H9 (cell line): ENCODE measurements at regions not wholly inside any gene's neighbourhood (a gene's known extent, or its start where the extent isn't known, plus 50 kb on each side); places are given as distances from the start of the nearest gene placed in this dataset.

ENCODE experiments used
- DNase-seq: peaks from one replicate; pipeline ENCODE4 v3.0.0-alpha.2; 2017
- H2AFZ ChIP-seq: one replicate; pipeline ENCODE4 v1.6.1; 2013; ENCODE audit warnings: mild to moderate bottlenecking, low read length, control low read depth, moderate library complexity
- H2AK5ac ChIP-seq: 2 replicates; pipeline ENCODE4 v1.6.1; 2013; ENCODE audit warnings: low read length, control low read depth, mixed read lengths; ENCODE audit not compliant: insufficient read length
- H2BK120ac ChIP-seq: one replicate; pipeline ENCODE4 v1.6.1; 2013; ENCODE audit warnings: low read depth, mild to moderate bottlenecking, low read length, control low read depth, inconsistent platforms; ENCODE audit not compliant: poor library complexity, severe bottlenecking
- H2BK12ac ChIP-seq: 2 replicates; pipeline ENCODE4 v1.6.1; 2013; ENCODE audit warnings: low read length, control low read depth, mixed read lengths, low read depth; ENCODE audit not compliant: insufficient read length
- H2BK15ac ChIP-seq: 2 replicates; pipeline ENCODE4 v1.6.1; 2013; ENCODE audit warnings: low read depth, low read length, control low read depth
- H2BK20ac ChIP-seq: one replicate; pipeline ENCODE4 v1.6.1; 2013; ENCODE audit warnings: low read depth, mild to moderate bottlenecking, low read length, control low read depth, inconsistent platforms; ENCODE audit not compliant: poor library complexity, severe bottlenecking
- H2BK5ac ChIP-seq: 2 replicates; pipeline ENCODE4 v1.6.1; 2013; ENCODE audit warnings: low read length, control low read depth, mixed read lengths; ENCODE audit not compliant: insufficient read length
- H3K14ac ChIP-seq: 2 replicates; pipeline ENCODE4 v1.6.1; 2013; ENCODE audit warnings: low read length, control low read depth; ENCODE audit not compliant: insufficient read depth
- H3K18ac ChIP-seq: 2 replicates; pipeline ENCODE4 v1.6.1; 2013; ENCODE audit warnings: low read depth, mild to moderate bottlenecking, mixed read lengths, low read length, control low read depth; ENCODE audit not compliant: insufficient read length
- H3K23ac ChIP-seq: 2 replicates; pipeline ENCODE4 v1.6.1; 2013; ENCODE audit warnings: low read length, control low read depth, mixed read lengths, low read depth; ENCODE audit not compliant: insufficient read length
- H3K23me2 ChIP-seq: 2 replicates; pipeline ENCODE4 v1.6.1; 2013; ENCODE audit warnings: low read depth, mild to moderate bottlenecking, mixed read lengths, low read length, control low read depth; ENCODE audit not compliant: insufficient read length, poor library complexity, severe bottlenecking
- H3K27ac ChIP-seq: 2 replicates; pipeline ENCODE4 v1.5.1; 2013; ENCODE audit warnings: low read length, control low read depth, mixed read lengths, low read depth; ENCODE audit not compliant: insufficient read length
- H3K27me3 ChIP-seq: 2 replicates; pipeline ENCODE4 v1.6.1; 2013; ENCODE audit warnings: low read length, control low read depth, inconsistent platforms; ENCODE audit not compliant: insufficient read depth
- H3K4ac ChIP-seq: 2 replicates; pipeline ENCODE4 v1.6.1; 2013; ENCODE audit warnings: low read depth, mild to moderate bottlenecking, control low read depth, inconsistent platforms, low read length, moderate library complexity
- H3K4me1 ChIP-seq: 2 replicates; pipeline ENCODE4 v1.6.1; 2013; ENCODE audit warnings: low read length, control low read depth, inconsistent platforms; ENCODE audit not compliant: insufficient read depth
- H3K4me2 ChIP-seq: 2 replicates; pipeline ENCODE4 v1.6.1; 2013; ENCODE audit warnings: low read length, control low read depth, mixed read lengths; ENCODE audit not compliant: insufficient read length, insufficient read depth
- H3K56ac ChIP-seq: 2 replicates; pipeline ENCODE4 v1.6.1; 2013; ENCODE audit warnings: low read depth, mild to moderate bottlenecking, mixed read lengths, low read length, control low read depth; ENCODE audit not compliant: insufficient read length
- H3K79me1 ChIP-seq: 2 replicates; pipeline ENCODE4 v1.6.1; 2013; ENCODE audit warnings: low read depth, mild to moderate bottlenecking, moderate library complexity, low read length, control low read depth, inconsistent platforms; ENCODE audit not compliant: insufficient read depth, poor library complexity, severe bottlenecking
- H3K79me2 ChIP-seq: 2 replicates; pipeline ENCODE4 v1.6.1; 2013; ENCODE audit warnings: low read length, control low read depth, inconsistent platforms; ENCODE audit not compliant: insufficient read depth
- H3K9ac ChIP-seq: 2 replicates; pipeline ENCODE4 v1.6.1; 2013; ENCODE audit warnings: low read length, control low read depth, mixed read lengths; ENCODE audit not compliant: insufficient read length; ENCODE audit errors: extremely low read depth
- H3K9me3 ChIP-seq: one replicate; pipeline ENCODE4 v1.6.1; 2013; ENCODE audit warnings: low read depth, low read length, inconsistent platforms; ENCODE audit not compliant: control insufficient read depth
- H3T11ph ChIP-seq: one replicate; pipeline ENCODE4 v1.6.1; 2013; ENCODE audit warnings: mild to moderate bottlenecking, low read length, control low read depth, inconsistent platforms
- H4K20me1 ChIP-seq: one replicate; pipeline ENCODE4 v1.6.1; 2013; ENCODE audit not compliant: control insufficient read depth, insufficient read length, insufficient read depth
- H4K5ac ChIP-seq: 2 replicates; pipeline ENCODE4 v1.6.1; 2013; ENCODE audit warnings: low read depth, mild to moderate bottlenecking, mixed read lengths, low read length, control low read depth; ENCODE audit not compliant: insufficient read length
- H4K8ac ChIP-seq: replicated peaks from 2 replicates; pipeline ENCODE4 v1.6.1; 2013; ENCODE audit warnings: low read length, control low read depth, mixed read lengths, low read depth; ENCODE audit not compliant: insufficient read length
- H4K91ac ChIP-seq: 2 replicates; pipeline ENCODE4 v1.6.1; 2013; ENCODE audit warnings: low read depth, mild to moderate bottlenecking, moderate library complexity, mixed read lengths, low read length, control low read depth; ENCODE audit not compliant: insufficient read length
- H3K27ac Mint-ChIP-seq, 3 experiments: 2 replicates in 2 of 3; 3 replicates in 1 of 3; pipeline ENCODE4 v1.8.0; 2020 to 2021; ENCODE audit warnings: mixed read lengths in 3 of 3, mild to moderate bottlenecking in 1 of 3, moderate library complexity in 1 of 3
- H3K27me3 Mint-ChIP-seq: 2 replicates; pipeline ENCODE4 v1.8.0; 2021; ENCODE audit warnings: low read depth, mild to moderate bottlenecking, moderate library complexity, mixed read lengths
- H3K36me3 Mint-ChIP-seq, 3 experiments: 2 replicates in 2 of 3; 3 replicates in 1 of 3; pipeline ENCODE4 v1.8.0; 2020 to 2021; ENCODE audit warnings: low read depth in 3 of 3, mixed read lengths in 3 of 3; ENCODE audit not compliant: insufficient read depth in 1 of 3
- H3K4me1 Mint-ChIP-seq, 2 experiments: 2 replicates each; pipeline ENCODE4 v1.8.0; 2020; ENCODE audit warnings: mixed read lengths in 2 of 2
- H3K4me3 Mint-ChIP-seq, 2 experiments: 2 replicates in 1 of 2; 3 replicates in 1 of 2; pipeline ENCODE4 v1.8.0; 2020 to 2021; ENCODE audit warnings: mild to moderate bottlenecking in 2 of 2, mixed read lengths in 2 of 2, moderate library complexity in 1 of 2
- H3K9me3 Mint-ChIP-seq, 2 experiments: 2 replicates in 1 of 2; 3 replicates in 1 of 2; pipeline ENCODE4 v1.8.0; 2020; ENCODE audit warnings: mild to moderate bottlenecking in 2 of 2, mixed read lengths in 2 of 2, moderate library complexity in 1 of 2
- CTCF ChIP-seq: fragments of 200-600 bp; sonication (generic); conservative IDR thresholded peaks from 3 replicates; pipeline ENCODE4 v1.8.0; 2021; ENCODE audit warnings: antibody characterized with exemption, mild to moderate bottlenecking
- WGBS: extraction: QIAGEN DNeasy Blood & Tissue Kit; methylation state at CpG from one replicate; pipeline ENCODE4 v1.1.7; 2013; ENCODE audit warnings: missing lambda C conversion rate, low lambda C conversion rate, mixed read lengths; ENCODE audit not compliant: insufficient read length; ENCODE audit errors: extremely low coverage; 5-methylcytosine and 5-hydroxymethylcytosine counted together

DNA sequence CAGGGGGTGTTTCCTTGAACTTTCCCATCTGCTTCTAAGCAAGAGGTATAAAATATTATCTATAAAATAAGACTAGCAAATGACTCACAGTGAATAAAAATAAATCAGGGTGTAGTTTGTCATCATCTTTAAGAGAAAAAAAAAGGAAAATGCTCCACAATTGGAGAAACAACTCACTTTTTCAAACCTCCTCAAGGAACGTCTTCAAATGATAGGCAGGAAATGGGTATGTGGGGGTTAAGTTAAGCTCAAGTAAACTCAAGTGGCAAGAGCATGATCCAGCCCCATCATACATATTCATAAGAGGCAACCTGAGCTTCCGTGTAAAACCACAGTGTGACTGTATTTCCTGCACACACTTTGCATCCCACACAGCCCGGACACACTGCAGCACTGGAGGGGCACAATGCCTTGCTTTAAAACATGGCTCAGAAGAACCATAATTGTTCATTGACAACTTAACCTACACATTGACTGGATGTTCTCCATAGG lies 58.5 kb upstream of the CEP85L start:
- no peaks in the 10 kb centered on the region for H3K27me3 ChIP-seq
- Mint-ChIP-seq H3K27me3 (no peaks in the 10 kb centered on the region), H3K36me3 (no peaks in the 10 kb centered on the region), H3K4me3 (peak overlapping the region in 1 of 2 experiments; percentile 64; a peak in 1 of 5 replicates), H3K4me1 (peaks cover 36 to 38% of the 10 kb centered on the region in 2 experiments), H3K27ac (no peak overlapping the region), H3K9me3 (no peaks in the 10 kb centered on the region)
- H3K14ac ChIP-seq: no peak overlapping the region
- no peak overlapping the region for H3K23ac ChIP-seq
- no peak overlapping the region for H4K8ac ChIP-seq
- no peak overlapping the region for H3T11ph ChIP-seq
- no peak overlapping the region for H3K56ac ChIP-seq
- H2AK5ac ChIP-seq: no peak overlapping the region
- no peak for TF ChIP-seq CTCF
- H3K23me2 ChIP-seq: no peaks in the 10 kb centered on the region
- DNase-seq: no peak
- peak overlapping the region; percentile 67 for H3K4me2 ChIP-seq
- H2BK5ac ChIP-seq: no peak overlapping the region
- H2BK20ac ChIP-seq: no peak overlapping the region
- no peak overlapping the region for H4K5ac ChIP-seq
- H4K20me1 ChIP-seq: no peaks in the 10 kb centered on the region
- no peak overlapping the region for H3K18ac ChIP-seq
- H2BK120ac ChIP-seq: no peak overlapping the region
- peaks cover 16% of the 10 kb centered on the region; the same call in 1 of the 2 replicates for H3K4me1 ChIP-seq
- H3K79me1 ChIP-seq: no peaks in the 10 kb centered on the region
- no peak overlapping the region for H3K27ac ChIP-seq
- no peak overlapping the region for H3K9ac ChIP-seq
- H3K9me3 ChIP-seq: no peaks in the 10 kb centered on the region
- H2BK12ac ChIP-seq: no peak overlapping the region
- H2BK15ac ChIP-seq: no peak overlapping the region
- WGBS: no CpG with 5 or more reads among the region's 3 CpGs
- no peak overlapping the region for H2AFZ ChIP-seq
- no peak overlapping the region for H4K91ac ChIP-seq
- no peak overlapping the region for H3K4ac ChIP-seq
- H3K79me2 ChIP-seq: no peaks in the 10 kb centered on the region
